ENCODE measurements at regions not wholly inside any gene's neighbourhood (a gene's known extent, or its start where the extent isn't known, plus 50 kb on each side); places are given as distances from the start of the nearest gene placed in this dataset.

- no peaks in the 10 kb centered on the region for H3K36me3 ChIP-seq (ENCODE audit: insufficient read depth, low read length)
- H3K4me3 ChIP-seq (ENCODE audit: low read length): no peak overlapping the region
- H3K4me2 ChIP-seq (ENCODE audit: low read length): no peak overlapping the region
- no peak for TF ChIP-seq POLR2AphosphoS5 (IDR thresholded peaks at IDR 0.05)
- no peak for TF ChIP-seq EZH2 (IDR thresholded peaks at IDR 0.05; ENCODE audit: borderline replicate concordance, insufficient read depth, low read length, poor library complexity, severe bottlenecking)
- no peak for TF ChIP-seq SMC3 (conservative IDR thresholded peaks at IDR 0.05; ENCODE audit: poor library complexity)
- no peak for TF ChIP-seq CTCF (IDR thresholded peaks at IDR 0.05; ENCODE audit: poor library complexity, severe bottlenecking)
- TF ChIP-seq REST (IDR thresholded peaks at IDR 0.05; ENCODE audit: borderline replicate concordance): no peak
- no peak for TF ChIP-seq MXI1 (conservative IDR thresholded peaks at IDR 0.05; ENCODE audit: poor library complexity, severe bottlenecking)
- TF ChIP-seq TAF1 (IDR thresholded peaks at IDR 0.05; ENCODE audit: low read depth): no peak
- no peak for TF ChIP-seq RAD21 (conservative IDR thresholded peaks at IDR 0.05)
- no peak for TF ChIP-seq EP300 (conservative IDR thresholded peaks at IDR 0.05; ENCODE audit: poor library complexity, severe bottlenecking)
- no peaks in the 10 kb centered on the region for H4K20me1 ChIP-seq (ENCODE audit: insufficient read depth)
- no peaks in the 10 kb centered on the region for H3K27me3 ChIP-seq (ENCODE audit: insufficient read depth, low read depth, low read length)
- no peak overlapping the region for H2AFZ ChIP-seq (ENCODE audit: low read depth, low read length)
- no peak overlapping the region for H3K9ac ChIP-seq (ENCODE audit: low read length)
- no peaks in the 10 kb centered on the region for H3K9me3 ChIP-seq (ENCODE audit: low read length)
- H3K9me2 ChIP-seq (ENCODE audit: insufficient read depth, low read length): no peaks in the 10 kb centered on the region
- H3K79me2 ChIP-seq (replicated peaks; ENCODE audit: insufficient read depth, low read length): no peaks in the 10 kb centered on the region
- no peak overlapping the region for H3K27ac ChIP-seq (ENCODE audit: low read length)
- H3F3A ChIP-seq (ENCODE audit: insufficient read depth, low read length, poor library complexity, severe bottlenecking): no peaks in the 10 kb centered on the region
Measured at GRCh38 chr5:91494447-91494996, 111.4 kb upstream of the ARRDC3 start.

DNA sequence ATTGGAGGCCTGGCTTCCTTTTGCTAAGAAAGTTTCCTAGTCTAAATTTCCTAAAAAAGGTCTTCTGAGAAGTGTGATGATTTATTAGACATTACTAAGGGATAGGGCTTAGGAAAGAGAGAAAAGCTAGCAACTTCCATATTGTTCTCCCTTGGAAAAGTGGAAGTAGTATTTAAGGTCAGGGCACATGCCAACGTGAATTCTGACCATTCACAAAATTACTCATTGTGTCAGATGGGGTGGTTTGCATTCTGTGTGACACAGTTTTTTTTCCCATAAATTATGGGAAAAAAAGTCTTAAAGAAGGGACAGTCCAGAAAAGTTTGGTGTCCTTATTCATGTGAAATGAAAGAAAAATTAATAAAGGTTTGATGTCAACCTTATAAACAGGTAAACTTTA is 110.0 kb upstream of the ARRDC3 start:
- Histone ChIP-seq H3K27ac (ENCODE audit: low read length) (no peak overlapping the region), H3K4me2 (ENCODE audit: low read length) (no peak overlapping the region), H3K9ac (ENCODE audit: low read length) (no peak overlapping the region), H3K27me3 (ENCODE audit: insufficient read depth, low read depth, low read length) (no peaks in the 10 kb centered on the region), H3K36me3 (ENCODE audit: insufficient read depth, low read length) (no peaks in the 10 kb centered on the region), H3K9me2 (ENCODE audit: insufficient read depth, low read length) (no peaks in the 10 kb centered on the region), H3K79me2 (replicated peaks; ENCODE audit: insufficient read depth, low read length) (no peaks in the 10 kb centered on the region), H4K20me1 (ENCODE audit: insufficient read depth) (no peaks in the 10 kb centered on the region), H2AFZ (ENCODE audit: low read depth, low read length) (no peak overlapping the region), H3K4me3 (ENCODE audit: low read length) (no peak overlapping the region), H3K9me3 (ENCODE audit: low read length) (no peaks in the 10 kb centered on the region), H3F3A (ENCODE audit: insufficient read depth, low read length, poor library complexity, severe bottlenecking) (no peaks in the 10 kb centered on the region)
- TF ChIP-seq POLR2AphosphoS5 (IDR thresholded peaks at IDR 0.05) (no peak), CTCF (IDR thresholded peaks at IDR 0.05; ENCODE audit: poor library complexity, severe bottlenecking) (no peak), TAF1 (IDR thresholded peaks at IDR 0.05; ENCODE audit: low read depth) (no peak), RAD21 (conservative IDR thresholded peaks at IDR 0.05) (no peak), SMC3 (conservative IDR thresholded peaks at IDR 0.05; ENCODE audit: poor library complexity) (no peak), EZH2 (IDR thresholded peaks at IDR 0.05; ENCODE audit: borderline replicate concordance, insufficient read depth, low read length, poor library complexity, severe bottlenecking) (no peak), MXI1 (conservative IDR thresholded peaks at IDR 0.05; ENCODE audit: poor library complexity, severe bottlenecking) (no peak), EP300 (conservative IDR thresholded peaks at IDR 0.05; ENCODE audit: poor library complexity, severe bottlenecking) (no peak), REST (IDR thresholded peaks at IDR 0.05; ENCODE audit: borderline replicate concordance) (no peak)
